HG03354 (cell line): ENCODE measurements at regions not wholly inside any gene's neighbourhood (a gene's known extent, or its start where the extent isn't known, plus 50 kb on each side); places are given as distances from the start of the nearest gene placed in this dataset.
A peak's percentile ranks its signal among the peaks of the same experiment; 100 is the strongest.

Source experiments
- ATAC-seq: cut with Tn5 transposase; IDR thresholded peaks from one replicate; pipeline ENCODE4 v1.9.1; 2021; ENCODE audit warnings: mild to moderate bottlenecking; ENCODE audit not compliant: unreplicated experiment, poor library complexity, severe bottlenecking

DNA sequence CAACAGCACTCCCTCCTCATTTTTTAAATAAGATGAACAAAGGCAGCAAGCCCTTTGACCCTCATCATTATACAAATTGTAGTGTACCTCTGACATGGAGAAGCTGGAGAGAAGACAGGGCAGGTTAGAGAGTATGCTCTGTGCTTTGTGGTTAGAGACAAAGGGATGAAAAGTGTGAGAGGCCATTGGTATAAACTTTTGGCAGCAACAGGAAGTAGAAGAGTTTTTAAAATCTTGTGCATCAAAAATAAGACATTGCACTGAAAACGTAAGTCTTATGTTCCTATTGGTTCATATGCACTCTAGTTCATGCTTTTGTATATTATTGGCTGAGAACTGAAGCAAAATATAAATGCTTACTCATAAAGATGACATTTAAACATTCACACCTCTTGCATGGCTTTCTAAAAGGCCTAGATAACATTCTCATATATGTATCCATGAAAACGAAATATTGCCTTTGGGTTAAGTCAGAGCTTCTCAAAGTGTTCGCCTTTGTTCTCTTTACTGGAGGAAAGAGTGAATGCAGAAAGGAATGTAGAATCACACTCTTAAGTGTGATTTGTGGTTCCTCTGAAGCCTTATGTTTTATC lies 158.0 kb downstream of the PALM2AKAP2 start:
- ATAC-seq, result no peak

DNA sequence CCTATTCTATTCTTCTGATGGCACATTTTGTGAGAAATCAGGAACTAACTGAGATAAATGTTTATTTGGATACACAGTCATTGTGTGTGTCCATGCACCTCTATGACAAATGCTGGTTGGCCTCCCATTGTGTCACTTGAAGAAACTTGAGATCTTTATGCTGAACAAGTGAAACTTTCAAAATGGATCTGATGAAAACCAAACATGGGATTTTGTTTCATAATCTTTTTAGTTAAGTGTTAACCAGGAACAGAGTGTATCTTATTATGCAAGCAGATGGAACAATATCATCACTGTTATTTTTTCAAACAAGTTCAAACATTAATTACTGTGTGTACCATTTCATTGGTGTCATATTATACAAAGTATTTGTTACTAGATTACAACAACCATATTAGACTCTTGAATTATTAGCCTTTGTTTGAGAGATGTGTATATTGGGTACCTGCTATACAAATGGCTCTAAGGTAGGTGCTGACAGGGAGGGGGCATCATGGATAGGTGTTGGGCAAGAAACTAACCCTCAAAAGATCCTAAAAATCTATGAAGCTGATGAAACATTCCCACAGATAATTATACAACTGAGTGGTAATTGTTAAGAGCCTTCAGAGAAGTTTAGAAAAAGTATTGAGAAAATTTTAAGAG lies 159.8 kb downstream of the PALM2AKAP2 start:
- ATAC-seq, result no peak

DNA sequence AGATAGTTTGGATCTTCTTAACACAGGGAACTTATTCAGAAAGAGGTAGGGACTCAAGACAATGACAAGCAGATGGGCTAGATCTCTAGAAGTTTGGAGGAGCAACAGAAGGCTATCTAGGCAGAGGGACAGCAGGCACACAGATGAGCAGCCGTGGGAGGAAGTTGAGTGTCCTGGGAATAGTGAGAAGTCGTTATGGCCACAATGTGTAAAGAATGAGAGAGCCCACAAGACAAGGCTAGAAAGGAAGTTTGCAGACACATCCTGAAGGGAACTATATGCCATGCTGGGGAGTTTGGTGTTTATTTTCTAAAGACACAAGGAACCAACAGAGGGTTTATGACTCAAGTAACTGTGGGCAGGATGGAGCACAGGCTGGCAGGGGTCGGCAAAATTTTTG lies 160.6 kb downstream of the PALM2AKAP2 start:
- no peak for ATAC-seq

DNA sequence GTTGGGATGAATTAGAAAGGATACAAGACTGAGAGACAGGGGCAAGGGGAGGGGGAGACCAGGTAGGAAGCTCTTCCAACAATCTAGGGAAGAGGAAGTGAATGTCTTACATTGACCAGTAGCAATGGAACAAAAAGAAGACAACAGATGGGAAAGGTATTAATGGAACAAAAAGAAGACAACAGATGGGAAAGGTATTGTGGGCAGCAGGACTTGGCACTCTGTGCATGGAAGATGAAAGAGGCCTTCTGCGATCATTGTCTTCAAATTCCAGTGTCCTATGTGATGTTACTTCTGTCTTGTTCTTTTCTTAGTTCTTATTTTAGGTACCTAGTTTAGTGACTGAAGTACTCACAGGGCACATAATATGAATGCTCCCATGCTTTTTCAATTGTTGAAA lies 161.8 kb downstream of the PALM2AKAP2 start:
- ATAC-seq, result no peak

DNA sequence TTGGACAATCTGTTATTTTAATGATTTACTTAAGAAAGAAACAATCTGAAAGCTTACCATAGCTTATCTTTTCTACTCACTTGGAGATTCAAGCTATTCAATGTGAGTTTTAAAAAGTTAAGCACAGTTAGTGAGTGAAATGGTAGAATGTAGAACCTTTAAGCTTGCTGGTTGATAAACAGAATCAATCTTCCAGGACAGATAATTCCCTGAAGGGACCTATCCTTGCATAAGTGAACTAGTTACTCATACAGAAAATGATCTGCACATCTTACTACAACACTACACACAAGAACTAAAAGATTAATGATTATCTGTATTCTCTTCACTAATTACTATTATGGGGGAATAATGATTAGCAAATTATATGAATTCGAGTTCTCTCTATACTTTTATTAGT lies 165.6 kb downstream of the PALM2AKAP2 start:
- ATAC-seq, result no peak

DNA sequence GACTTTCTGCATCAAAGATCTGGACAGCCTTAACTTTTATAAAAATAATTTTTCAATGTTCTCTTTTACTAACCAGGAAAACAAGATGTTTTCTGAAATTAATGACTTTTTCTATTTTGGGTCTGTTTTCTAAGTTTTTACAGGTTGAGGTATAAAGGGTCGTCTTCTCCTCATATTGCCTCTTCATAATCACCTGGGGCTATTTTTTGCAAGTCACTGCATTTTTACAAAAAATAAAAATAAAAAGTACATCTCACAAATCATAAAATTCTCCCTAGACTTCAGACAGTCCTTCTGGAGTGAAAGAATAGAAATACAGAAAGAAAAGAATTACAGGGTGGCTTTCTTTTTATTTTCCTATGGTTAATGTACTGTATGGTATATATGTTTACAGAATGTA lies 168.5 kb downstream of the PALM2AKAP2 start:
- no peak for ATAC-seq

DNA sequence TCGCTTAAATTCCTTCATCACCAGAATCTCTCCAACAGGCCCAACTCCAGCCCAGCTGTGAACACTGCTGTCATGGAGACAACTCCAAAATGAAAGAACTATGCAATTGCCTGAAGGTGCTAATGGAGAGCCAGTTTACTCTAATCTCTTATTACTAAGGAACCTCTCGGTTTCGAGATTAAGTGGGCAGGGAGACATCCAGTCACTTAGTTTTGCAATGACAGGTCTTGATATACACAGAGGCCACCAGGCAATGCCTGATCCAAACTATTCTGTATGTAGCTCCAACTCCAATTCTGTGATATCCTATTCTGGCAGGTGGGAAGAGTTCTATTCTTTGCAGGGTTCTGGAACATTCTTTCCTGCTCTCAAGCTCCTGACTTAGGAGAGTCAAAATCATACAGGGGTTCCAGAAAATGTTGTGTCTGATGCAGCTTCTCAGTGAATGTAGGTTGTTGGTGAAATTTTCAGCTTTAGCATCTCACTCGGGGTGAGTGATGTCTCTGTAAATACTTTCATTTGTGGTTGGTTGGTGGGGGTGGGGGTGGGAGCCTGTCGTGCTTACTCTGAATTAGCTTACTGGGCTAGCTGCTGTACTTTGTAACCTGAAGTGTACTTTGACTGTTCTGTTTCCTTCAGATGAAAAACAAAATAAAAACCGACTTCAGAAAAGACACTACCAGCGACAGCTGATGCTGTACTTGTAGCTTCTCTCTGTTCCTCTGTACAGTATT lies 170.9 kb downstream of the PALM2AKAP2 start:
- ATAC-seq, result no peak

DNA sequence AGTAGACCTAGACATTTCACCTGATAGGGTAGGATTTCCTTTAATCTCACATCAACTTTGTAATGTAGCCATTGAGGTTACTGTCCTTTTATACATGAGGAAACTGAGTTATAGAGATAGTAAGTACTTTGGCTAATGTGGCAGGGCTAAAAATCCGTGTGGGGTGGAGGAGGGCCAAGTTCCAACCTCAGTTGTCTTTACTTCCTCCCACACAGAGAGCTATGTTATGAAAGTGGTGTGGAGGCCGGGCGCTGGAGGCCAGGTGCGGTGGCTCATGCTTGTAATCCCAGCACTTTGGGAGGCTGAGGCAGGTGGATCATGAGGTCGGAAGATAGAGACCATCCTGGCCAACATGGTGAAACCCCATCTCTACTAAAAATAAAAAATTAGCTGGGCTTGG lies 173.3 kb downstream of the PALM2AKAP2 start:
- no peak for ATAC-seq

DNA sequence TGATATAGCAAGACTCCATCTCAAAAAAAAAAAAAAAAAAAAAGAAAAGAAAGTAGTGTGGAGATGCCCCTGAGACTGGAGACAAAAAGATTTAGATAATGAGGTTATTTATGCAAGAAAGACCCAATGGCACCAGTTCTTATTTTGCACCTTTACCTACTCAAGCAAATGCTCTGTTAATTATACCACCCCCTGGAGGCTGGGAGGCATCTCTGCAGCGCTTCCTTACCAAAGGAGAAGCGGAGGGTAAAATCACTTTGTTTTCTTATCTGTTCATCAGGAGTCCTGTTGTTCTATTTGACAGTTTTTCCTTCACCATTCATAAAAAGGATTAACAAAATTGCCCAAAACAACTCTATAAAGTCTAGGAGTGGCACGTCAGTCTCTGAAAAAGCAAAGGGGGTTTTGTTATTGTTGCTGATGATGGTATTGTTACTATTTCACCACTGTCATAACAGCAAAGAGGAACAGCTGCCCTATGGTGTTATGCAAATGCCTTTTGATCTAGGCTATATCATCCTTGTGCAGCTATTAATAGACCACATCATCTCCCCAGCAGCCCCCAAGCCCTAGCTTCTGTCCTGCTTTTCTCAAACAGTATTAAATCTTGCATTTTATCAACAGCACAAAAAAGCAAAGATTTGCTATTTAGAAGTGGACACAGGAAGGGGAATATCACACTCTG lies 174.0 kb downstream of the PALM2AKAP2 start:
- no peak for ATAC-seq

DNA sequence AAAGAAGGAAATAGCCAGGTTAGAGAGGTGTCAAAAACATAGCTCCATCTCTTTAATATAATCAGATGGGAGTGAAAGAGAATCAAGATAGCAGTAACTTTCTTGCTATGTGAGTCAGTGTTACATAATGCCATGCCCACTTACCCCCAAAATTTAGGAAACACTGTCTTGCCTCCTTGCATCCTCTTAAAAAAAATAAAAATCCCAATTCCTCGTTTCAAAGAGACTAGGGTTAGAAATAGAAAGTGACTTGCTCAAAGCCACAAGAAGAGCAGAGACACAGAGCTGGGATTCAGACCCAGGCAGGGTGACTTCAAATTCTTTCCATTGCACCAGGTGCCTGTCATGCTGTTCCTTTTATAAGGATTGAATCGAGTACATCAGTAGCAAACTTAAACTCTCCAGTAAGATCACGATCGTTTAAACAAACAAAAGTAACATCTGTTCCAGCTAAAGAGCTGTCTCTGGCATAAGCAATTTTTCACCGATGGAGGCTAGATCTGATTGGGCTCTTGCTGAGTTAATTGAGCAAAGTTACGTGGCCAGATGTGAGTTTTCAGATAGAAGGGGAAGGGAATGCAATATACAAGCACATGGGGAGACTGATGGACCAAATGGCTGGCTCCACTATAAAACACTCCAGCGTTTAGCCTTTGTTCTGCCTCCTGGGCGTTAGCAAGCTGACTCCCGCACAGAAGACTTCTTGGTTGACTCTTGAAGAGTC lies 176.9 kb downstream of the PALM2AKAP2 start:
- ATAC-seq, result no peak

DNA sequence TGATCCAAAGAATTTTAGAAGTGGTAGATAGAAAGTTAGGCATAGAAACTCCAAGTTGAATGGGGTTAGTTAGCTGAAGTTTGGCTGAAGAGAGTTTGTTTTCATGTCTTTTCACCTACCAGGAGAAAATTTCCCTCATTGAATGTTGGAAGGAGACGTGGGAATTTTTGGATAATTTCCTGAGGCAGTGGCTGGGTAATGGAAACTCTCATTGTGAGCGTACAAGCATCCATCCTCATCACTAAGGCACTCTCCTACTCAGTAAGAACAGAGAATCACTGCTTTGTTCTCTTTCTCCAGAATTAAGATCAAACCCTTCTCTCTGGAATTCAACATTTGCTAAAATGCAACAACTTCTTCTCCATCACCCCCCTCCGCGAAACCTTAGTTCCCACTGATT lies 179.7 kb downstream of the PALM2AKAP2 start:
- ATAC-seq, result no peak

DNA sequence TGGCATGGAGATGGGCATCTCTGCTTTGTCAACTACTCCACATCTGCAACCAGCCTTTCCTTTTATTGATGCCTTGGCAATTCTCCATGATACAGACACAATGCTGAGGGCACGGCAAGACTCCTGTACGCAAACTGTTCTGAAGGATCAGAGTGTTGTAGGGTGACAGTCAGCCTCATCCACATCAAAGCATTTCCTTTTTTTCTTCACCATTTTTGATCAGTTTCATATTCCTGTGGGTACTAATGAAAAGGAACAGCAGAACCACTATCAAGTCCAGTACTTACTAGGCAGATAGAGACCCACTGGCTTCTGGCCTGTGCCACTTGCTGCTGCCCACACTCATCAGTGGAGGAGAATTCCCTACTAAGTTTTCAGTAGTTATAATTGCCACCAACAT lies 181.6 kb downstream of the PALM2AKAP2 start:
- ATAC-seq, result no peak

DNA sequence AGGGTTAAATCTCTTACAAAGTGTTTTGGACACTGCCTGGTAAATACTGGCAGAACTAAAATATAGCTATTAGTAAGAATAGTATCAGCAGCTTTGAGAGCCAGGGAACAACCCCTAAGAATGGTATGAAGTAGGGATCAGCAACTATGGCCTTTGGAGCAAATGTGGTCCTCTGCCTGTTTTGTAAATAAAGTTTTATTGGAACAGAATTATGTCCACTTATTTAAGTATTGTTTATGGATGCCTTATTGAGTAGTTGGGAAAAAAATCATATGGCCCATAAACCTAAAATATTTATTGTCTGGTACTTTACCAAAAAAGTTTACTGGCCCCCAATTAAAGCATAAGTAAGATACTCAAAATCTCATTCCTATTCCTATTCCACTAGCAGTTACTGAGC lies 182.2 kb downstream of the PALM2AKAP2 start:
- ATAC-seq, result no peak

DNA sequence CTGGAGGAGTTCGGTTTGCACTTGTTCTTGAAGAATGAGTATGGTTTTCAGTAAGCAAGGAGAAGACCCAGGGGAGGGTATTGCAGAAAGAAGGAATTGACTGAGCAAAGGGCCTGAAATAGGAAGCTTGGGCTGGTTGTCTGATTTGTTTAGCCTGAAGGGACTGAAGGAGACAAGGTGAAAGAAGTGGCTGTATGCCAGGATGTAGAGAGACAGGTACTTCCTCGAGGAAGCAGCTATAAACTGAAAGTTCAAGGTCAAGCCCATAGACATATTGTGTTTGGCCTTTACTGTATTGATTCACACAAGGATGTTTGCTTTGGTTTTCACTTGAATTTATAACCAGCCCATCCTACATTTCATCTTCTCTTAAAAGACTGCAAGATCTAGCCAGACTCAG lies 183.1 kb downstream of the PALM2AKAP2 start:
- ATAC-seq, result no peak

DNA sequence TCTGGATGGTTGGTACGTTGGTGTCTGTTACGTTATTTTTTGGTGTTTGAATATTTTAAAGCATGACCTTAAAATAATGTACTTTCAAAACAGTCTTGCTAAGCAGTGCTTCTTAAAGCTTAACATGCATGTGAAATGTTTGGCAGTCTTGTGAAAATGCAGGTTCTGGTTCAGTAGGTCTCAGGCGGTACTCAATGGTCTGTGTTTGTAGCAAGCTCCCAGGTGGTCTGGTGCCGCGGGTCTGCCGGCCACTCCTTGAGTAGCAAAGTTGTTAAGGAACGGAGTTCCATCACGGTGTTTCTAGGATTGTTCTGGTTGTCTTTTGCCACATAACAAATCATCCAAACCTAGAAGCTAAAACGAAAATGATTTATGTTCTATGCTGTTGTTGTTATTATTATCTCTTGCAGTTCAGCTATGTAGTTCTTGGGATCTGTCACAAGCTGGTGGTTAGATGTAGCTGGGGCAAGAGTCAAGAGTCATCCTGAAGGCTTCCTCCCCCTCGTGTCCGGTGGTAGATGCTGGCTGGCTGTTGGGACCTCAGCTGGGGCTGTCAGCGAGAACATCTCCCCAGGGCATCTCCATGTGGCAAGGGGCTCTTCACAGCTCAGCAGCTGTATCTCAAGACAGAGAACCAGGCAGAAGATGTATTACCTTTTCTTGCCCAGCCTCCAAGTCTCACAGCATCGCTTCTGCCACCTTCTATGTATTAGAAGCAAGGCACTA lies 186.8 kb downstream of the PALM2AKAP2 start:
- ATAC-seq, result peak; percentile 65

DNA sequence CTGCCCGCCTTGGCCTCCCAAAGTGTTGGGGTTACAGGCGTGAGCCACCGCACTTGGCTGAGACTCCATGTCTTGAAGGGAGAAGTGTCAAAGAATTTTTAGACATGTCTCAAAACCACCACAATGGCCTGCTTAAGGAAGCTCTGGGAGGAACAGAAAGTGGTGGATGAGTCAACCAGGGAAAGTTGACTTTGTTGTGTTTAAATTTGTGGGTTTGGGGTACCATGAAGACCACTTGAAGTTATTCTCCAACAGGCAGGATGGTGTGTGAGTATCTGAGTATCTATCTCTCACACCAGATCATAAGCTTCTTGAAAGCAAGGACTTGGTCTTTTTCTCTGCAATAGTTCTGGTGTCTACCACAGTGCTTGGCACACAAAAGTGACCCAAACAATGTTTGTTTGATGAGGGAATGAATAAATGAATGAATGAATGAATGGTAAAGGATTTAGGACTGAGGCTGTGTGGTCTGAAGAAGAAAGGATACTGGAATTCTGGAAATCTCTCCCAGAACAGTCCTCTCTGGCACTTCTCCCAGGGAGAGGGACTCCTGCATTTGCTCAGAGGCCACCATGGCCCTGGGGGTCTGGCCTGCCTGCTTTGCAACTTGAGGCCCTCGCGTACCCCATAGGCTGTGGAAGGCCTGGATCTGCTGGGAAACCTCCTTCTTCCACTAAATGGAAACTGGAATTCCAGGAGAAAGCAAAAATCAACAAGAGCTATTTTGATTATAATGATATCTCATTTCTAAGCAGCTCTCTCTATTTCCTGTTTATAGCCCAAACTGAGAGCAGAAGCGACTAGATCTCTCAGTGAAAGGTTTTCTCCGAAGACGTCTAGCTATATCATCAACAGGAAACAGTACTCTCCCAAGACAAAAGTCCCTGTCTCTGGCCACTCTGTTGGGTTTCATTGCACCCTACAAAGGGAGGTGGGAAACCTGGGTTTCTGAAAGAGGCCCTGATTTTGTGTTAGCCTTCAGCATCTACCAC lies 187.9 kb downstream of the PALM2AKAP2 start:
- peak; percentile 31 for ATAC-seq

DNA sequence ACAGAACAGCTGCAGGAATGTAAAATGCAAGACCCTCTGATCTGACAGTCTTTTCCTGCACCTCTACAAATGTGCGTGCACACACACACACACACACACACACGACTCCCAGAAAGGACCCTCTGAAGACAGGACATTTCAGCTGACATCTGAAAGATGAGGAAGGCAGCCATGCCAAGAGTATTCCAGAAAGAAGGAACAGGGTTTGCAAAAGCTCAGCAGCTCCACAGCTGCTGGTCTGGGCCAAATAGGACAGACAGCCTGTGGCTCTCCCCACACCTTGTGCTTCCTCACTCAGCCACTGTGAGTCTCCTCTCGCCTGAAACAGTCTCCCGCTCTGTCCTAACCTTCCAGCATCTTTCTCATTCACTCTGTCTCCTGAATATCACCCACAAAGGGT lies 189.0 kb downstream of the PALM2AKAP2 start:
- no peak for ATAC-seq

DNA sequence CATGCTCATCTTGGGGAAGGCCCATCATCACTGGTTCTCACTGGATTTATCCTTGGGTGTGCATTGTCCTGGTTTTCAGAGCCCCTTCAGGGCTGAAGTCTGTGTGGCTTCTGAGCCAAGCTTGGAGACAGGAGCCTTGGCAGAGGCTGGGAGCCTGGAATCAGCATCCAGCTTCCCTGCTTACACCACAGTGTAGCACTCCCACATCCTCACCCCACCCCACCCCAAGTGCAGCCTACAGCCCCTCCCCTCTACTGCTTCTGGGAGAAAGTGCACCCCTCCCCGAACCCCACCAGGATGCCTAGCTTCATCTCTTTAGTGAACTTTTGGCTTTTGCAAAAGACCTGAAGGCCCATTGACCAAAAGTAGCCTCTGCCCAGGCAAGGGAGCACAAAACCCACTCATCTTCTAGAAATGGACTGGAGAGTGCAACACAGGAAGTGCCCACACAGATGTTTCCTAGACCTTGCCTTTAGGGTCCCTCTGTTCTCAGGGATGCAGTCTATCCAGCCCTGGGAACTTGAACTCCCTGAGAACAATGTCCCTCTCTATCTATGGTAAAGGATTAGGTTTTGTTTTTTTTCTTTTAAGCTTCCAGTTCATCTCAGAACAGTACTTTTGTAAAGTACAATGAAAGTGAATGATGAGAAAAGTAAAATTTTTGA lies 189.7 kb downstream of the PALM2AKAP2 start:
- no peak for ATAC-seq
